H1 (cell line): ENCODE measurements at regions not wholly inside any gene's neighbourhood (a gene's known extent, or its start where the extent isn't known, plus 50 kb on each side); places are given as distances from the start of the nearest gene placed in this dataset.
A peak's percentile ranks its signal among the peaks of the same experiment; 100 is the strongest.

Experiments used
- CTCF ChIA-PET: fragments of 300-600 bp; sonication (Branson Sonifier 250); formaldehyde crosslinking; loops from one replicate; lab custom pipeline; 2021; ENCODE audit not compliant: partially characterized antibody; lab: Charles Lee
- POLR2A ChIA-PET: fragments of 300-600 bp; sonication (Branson Sonifier 250); formaldehyde crosslinking; loops from one replicate; lab custom pipeline; 2021; ENCODE audit warnings: inconsistent platforms; ENCODE audit not compliant: partially characterized antibody; lab: Charles Lee
- DNase-seq, 2 experiments: peaks; one replicate each; pipeline versions ENCODE4 v3.0.0 to v3.0.0-alpha.2; 2010 to 2022; ENCODE audit warnings: low spot score in 2 of 2, low read depth in 1 of 2, mixed read lengths in 1 of 2
- FAIRE-seq: peaks from 2 replicates; lab custom pipeline; 2011; peaks lifted over from hg19 to GRCh38; lab: Jason Lieb, UNC
- H2AFZ ChIP-seq: 2 replicates; pipeline ENCODE4 v1.8.1; 2012; ENCODE audit warnings: low read length, inconsistent platforms
- H2AK5ac ChIP-seq: 2 replicates; pipeline ENCODE4 v1.6.1; 2013; ENCODE audit warnings: low read depth, low read length
- H2BK120ac ChIP-seq: replicated peaks from 2 replicates; pipeline ENCODE3; 2013; ENCODE audit warnings: low read depth, low read length, inconsistent platforms
- H2BK12ac ChIP-seq: 2 replicates; pipeline ENCODE4 v1.6.1; 2013; ENCODE audit warnings: low read depth, low read length
- H2BK15ac ChIP-seq: 2 replicates; pipeline ENCODE4 v1.6.1; 2013; ENCODE audit warnings: low read length
- H2BK20ac ChIP-seq: 2 replicates; pipeline ENCODE4 v1.6.1; 2013; ENCODE audit warnings: low read length
- H2BK5ac ChIP-seq: 2 replicates; pipeline ENCODE4 v1.6.1; 2013; ENCODE audit warnings: low read depth, low read length
- H3K14ac ChIP-seq: 2 replicates; pipeline ENCODE4 v1.6.1; 2013; ENCODE audit warnings: inconsistent platforms; ENCODE audit not compliant: insufficient read length
- H3K18ac ChIP-seq: 2 replicates; pipeline ENCODE4 v1.6.1; 2013; ENCODE audit warnings: low read length; ENCODE audit errors: extremely low read depth
- H3K23ac ChIP-seq: 2 replicates; pipeline ENCODE4 v1.6.1; 2013; ENCODE audit warnings: inconsistent platforms; ENCODE audit not compliant: insufficient read length
- H3K23me2 ChIP-seq: 2 replicates; pipeline ENCODE4 v1.6.1; 2013; ENCODE audit warnings: low read depth, low read length
- H3K27ac ChIP-seq: 2 replicates; pipeline ENCODE4 v1.6.1; 2011; ENCODE audit warnings: low read depth, low read length, inconsistent platforms
- H3K27me3 ChIP-seq, 4 experiments: replicated peaks in 1 of 4; 1 replicate in 1 of 4; 2 replicates in 3 of 4; pipeline versions ENCODE4 v1.6.1 to v1.8.1; 2011 to 2013; ENCODE audit warnings: low read length in 3 of 4, mild to moderate bottlenecking in 3 of 4, inconsistent platforms in 2 of 4, mixed read lengths in 2 of 4, moderate library complexity in 1 of 4; ENCODE audit not compliant: control insufficient read depth in 3 of 4, insufficient read depth in 3 of 4; ENCODE audit errors: extremely low read depth in 1 of 4
- H3K36me3 ChIP-seq, 4 experiments: 2 replicates each; pipeline versions ENCODE4 v1.6.1 to v1.8.1; 2011 to 2013; ENCODE audit warnings: mild to moderate bottlenecking in 4 of 4, low read length in 3 of 4, moderate library complexity in 2 of 4, control low read depth in 1 of 4, inconsistent platforms in 1 of 4; ENCODE audit not compliant: insufficient read depth in 4 of 4, control insufficient read depth in 2 of 4
- H3K4ac ChIP-seq: replicated peaks from 2 replicates; pipeline ENCODE3; 2013; ENCODE audit warnings: low read length, low read depth, mixed read lengths, inconsistent platforms; ENCODE audit not compliant: insufficient read length
- H3K4me1 ChIP-seq, 4 experiments: replicated peaks in 1 of 4; 1 replicate in 1 of 4; 2 replicates in 3 of 4; pipeline versions ENCODE4 v1.6.1 to v1.8.1; 2011 to 2013; ENCODE audit warnings: low read length in 3 of 4, inconsistent platforms in 2 of 4, mixed read lengths in 1 of 4; ENCODE audit not compliant: insufficient read depth in 4 of 4, control insufficient read depth in 3 of 4
- H3K4me2 ChIP-seq, 2 experiments: 2 replicates each; pipeline versions ENCODE4 v1.6.1 to v1.8.1; 2011 to 2013; ENCODE audit warnings: low read depth in 2 of 2, low read length in 2 of 2, control low read depth in 1 of 2, inconsistent platforms in 1 of 2, mild to moderate bottlenecking in 1 of 2; ENCODE audit not compliant: insufficient read depth in 1 of 2
- H3K4me3 ChIP-seq, 4 experiments: fragments of 200-600, 300-600 bp in 1 of 4; sonication (generic), shearing (Covaris generic), sonication (Bioruptor Twin) in 1 of 4; 2 replicates each; pipeline versions ENCODE4 v1.5.1 to v1.8.1; 2011 to 2016; ENCODE audit warnings: low read length in 4 of 4, low read depth in 3 of 4, control low read depth in 2 of 4, inconsistent platforms in 2 of 4, mild to moderate bottlenecking in 2 of 4, mixed read lengths in 1 of 4, moderate library complexity in 1 of 4; ENCODE audit not compliant: insufficient read depth in 2 of 4; ENCODE audit errors: extremely low read depth in 1 of 4
- H3K56ac ChIP-seq: replicated peaks from 2 replicates; pipeline ENCODE3; 2013; ENCODE audit warnings: low read depth, mild to moderate bottlenecking, mixed read lengths, low read length, inconsistent platforms; ENCODE audit not compliant: insufficient read length
- H3K79me1 ChIP-seq: 2 replicates; pipeline ENCODE4 v1.6.1; 2013; ENCODE audit warnings: low read depth, low read length, control low read depth
- H3K79me2 ChIP-seq, 2 experiments: 2 replicates each; pipeline versions ENCODE4 v1.6.1 to v1.8.1; 2012 to 2013; ENCODE audit warnings: low read length in 2 of 2, mild to moderate bottlenecking in 2 of 2, inconsistent platforms in 1 of 2; ENCODE audit not compliant: insufficient read depth in 2 of 2, control insufficient read depth in 1 of 2
- H3K9ac ChIP-seq, 4 experiments: replicated peaks in 1 of 4; 1 replicate in 1 of 4; 2 replicates in 3 of 4; pipeline versions ENCODE4 v1.6.1 to v1.8.1; 2011 to 2013; ENCODE audit warnings: low read depth in 3 of 4, low read length in 3 of 4, control low read depth in 2 of 4, mild to moderate bottlenecking in 2 of 4, moderate library complexity in 2 of 4, inconsistent platforms in 1 of 4; ENCODE audit errors: extremely low read depth in 1 of 4
- H3K9me3 ChIP-seq, 2 experiments: 2 replicates each; pipeline versions ENCODE4 v1.6.1 to v1.8.1; 2012 to 2013; ENCODE audit warnings: mild to moderate bottlenecking in 2 of 2, moderate library complexity in 2 of 2, control low read depth in 1 of 2, inconsistent platforms in 1 of 2, low read depth in 1 of 2, low read length in 1 of 2, mixed read lengths in 1 of 2; ENCODE audit not compliant: insufficient read depth in 2 of 2
- H4K20me1 ChIP-seq, 2 experiments: replicated peaks in 1 of 2; 2 replicates each; pipeline versions ENCODE3 to v1.8.1; 2011 to 2013; ENCODE audit warnings: inconsistent platforms in 2 of 2, low read length in 2 of 2, mild to moderate bottlenecking in 1 of 2; ENCODE audit not compliant: insufficient read depth in 2 of 2, control insufficient read depth in 1 of 2
- H4K5ac ChIP-seq: 2 replicates; pipeline ENCODE4 v1.6.1; 2013; ENCODE audit warnings: low read length, low read depth, mixed read lengths, inconsistent platforms; ENCODE audit not compliant: insufficient read length
- H4K8ac ChIP-seq: 2 replicates; pipeline ENCODE4 v1.8.0; 2013; ENCODE audit warnings: mild to moderate bottlenecking, moderate library complexity, low read length, inconsistent platforms; ENCODE audit not compliant: insufficient read depth; ENCODE audit errors: extremely low read depth
- H4K91ac ChIP-seq: replicated peaks from 2 replicates; pipeline ENCODE3; 2013; ENCODE audit warnings: low read length, mixed read lengths, inconsistent platforms; ENCODE audit not compliant: insufficient read length
- BRCA1 ChIP-seq: IDR thresholded peaks from 2 replicates; pipeline ENCODE4 v1.6.1; 2012; ENCODE audit warnings: low read depth, low read length, improper control_type of control experiment
- CBX8 ChIP-seq: fragments of 300-800, 300-1000 bp; sonication (generic); IDR thresholded peaks from 2 replicates; pipeline ENCODE4 v1.7.1; 2016; ENCODE audit warnings: low read depth, low read length, borderline replicate concordance
- CHD2 ChIP-seq: IDR thresholded peaks from 2 replicates; pipeline ENCODE4 v1.6.1; 2012; ENCODE audit warnings: low read length, improper control_type of control experiment
- E2F6 ChIP-seq: IDR thresholded peaks from 2 replicates; pipeline ENCODE4 v1.6.1; 2012; ENCODE audit warnings: inconsistent platforms
- HDAC6 ChIP-seq: IDR thresholded peaks from one replicate; pipeline ENCODE4 v1.7.1; 2012; ENCODE audit warnings: low read depth, mild to moderate bottlenecking, inconsistent platforms, low read length, moderate library complexity
- MAFK ChIP-seq: IDR thresholded peaks from 2 replicates; pipeline ENCODE4 v1.6.1; 2012; ENCODE audit warnings: low read depth, mild to moderate bottlenecking, improper control_type of control experiment, low read length
- PHF8 ChIP-seq: fragments of 200-600 bp; sonication (generic); conservative IDR thresholded peaks from 2 replicates; pipeline ENCODE4 v1.7.1; 2012; ENCODE audit warnings: low read depth, mild to moderate bottlenecking, inconsistent platforms, low read length, moderate library complexity
- POLR2A ChIP-seq, 2 experiments: IDR thresholded peaks; 1 replicate in 1 of 2; 2 replicates in 1 of 2; pipeline ENCODE4 v1.6.1; 2011; ENCODE audit warnings: low read depth in 2 of 2, low read length in 2 of 2, mild to moderate bottlenecking in 2 of 2; ENCODE audit errors: control extremely low read depth in 1 of 2
- POLR2AphosphoS5 ChIP-seq: IDR thresholded peaks from 2 replicates; pipeline ENCODE4 v1.6.1; 2011; ENCODE audit warnings: low read depth, low read length
- RNF2 ChIP-seq: fragments of 200-900, 300-1000 bp; sonication (generic); IDR thresholded peaks from 2 replicates; pipeline ENCODE4 v1.7.1; 2016; ENCODE audit warnings: borderline replicate concordance, low read depth, mild to moderate bottlenecking, antibody characterized with exemption, low read length; ENCODE audit not compliant: poor library complexity, severe bottlenecking; ENCODE audit errors: missing control alignments
- SIRT6 ChIP-seq: IDR thresholded peaks from one replicate; pipeline ENCODE4 v1.7.1; 2012; ENCODE audit warnings: low read length, inconsistent platforms
- SP2 ChIP-seq: IDR thresholded peaks from 2 replicates; pipeline ENCODE4 v1.6.1; 2012; ENCODE audit warnings: mild to moderate bottlenecking, low read length, inconsistent platforms
- TEAD4 ChIP-seq: IDR thresholded peaks from 2 replicates; pipeline ENCODE4 v1.6.1; 2012; ENCODE audit warnings: low read depth, low read length, inconsistent platforms, mixed read lengths
- ZNF274 ChIP-seq: IDR thresholded peaks from 2 replicates; pipeline ENCODE4 v1.7.0; 2012; ENCODE audit warnings: low read length, borderline replicate concordance; ENCODE audit errors: extremely low read depth
- WGBS, 2 experiments: shearing (Covaris generic) in 1 of 2; methylation state at CpG; one replicate each; pipeline versions ENCODE4 v1.1.6 to v1.1.7; 2013 to 2015; ENCODE audit warnings: low lambda C conversion rate in 2 of 2, mixed read lengths in 2 of 2, inconsistent platforms in 1 of 2, low coverage in 1 of 2, missing lambda C conversion rate in 1 of 2; ENCODE audit not compliant: insufficient replicate concordance in 2 of 2, insufficient coverage in 1 of 2, insufficient read length in 1 of 2; ENCODE audit errors: extremely low coverage in 1 of 2, missing lambda C conversion rate in 1 of 2; 5-methylcytosine and 5-hydroxymethylcytosine counted together

GRCh38 chr7:23895666-23896096 lies 185.7 kb downstream of the STK31 start:
- Histone ChIP-seq H4K5ac (no peak overlapping the region), H4K20me1 (no peaks in the 10 kb centered on the region), H3K23ac (no peak overlapping the region), H3K56ac (no peak overlapping the region), H2BK20ac (no peak overlapping the region), H3K4me2 (no peak overlapping the region), H3K23me2 (no peaks in the 10 kb centered on the region), H3K79me2 (no peaks in the 10 kb centered on the region), H2BK15ac (no peak overlapping the region), H3K9ac (no peak overlapping the region), H3K36me3 (no peaks in the 10 kb centered on the region), H2BK5ac (no peak overlapping the region), H4K91ac (no peak overlapping the region), H3K14ac (no peak overlapping the region), H3K4me3 (no peak overlapping the region), H4K8ac (no peak overlapping the region), H3K9me3 (no peaks in the 10 kb centered on the region), H2AK5ac (no peak overlapping the region), H2AFZ (peak overlapping the region; percentile 81; the same call in 1 of the 2 replicates), H3K4me1 (peaks cover 0 to 3% (median 0%) of the 10 kb centered on the region in 4 experiments; a peak in 2 of 7 replicates), H2BK120ac (no peak overlapping the region), H3K27ac (no peak overlapping the region), H3K4ac (no peak overlapping the region), H2BK12ac (no peak overlapping the region), H3K79me1 (no peaks in the 10 kb centered on the region), H3K27me3 (no peaks in the 10 kb centered on the region), H3K18ac (no peak overlapping the region)
- DNase-seq (no peak), FAIRE-seq (no peak)
- CTCF ChIA-PET, result interaction anchor here (0.5 to 2.0 kb wide), 4 partner anchors 9 to 394 kb away, joined by 3 to 7 read pairs (median 4); no protein-coding TSS in a partner anchor
- 86% methylated on average over 6 of the region's 6 CpGs; no CpG with 5 or more reads in 1 of the 2 experiments for WGBS, 2 experiments
- POLR2A ChIA-PET, result interaction anchor here (0.6 kb wide), 1 partner anchor 652 kb away, joined by 3 read pairs; no protein-coding TSS in a partner anchor
- TF ChIP-seq POLR2A (IDR thresholded peaks at IDR 0.05; ENCODE audit: control extremely low read depth in 1 of 2, low read depth in 2 of 2, low read length in 2 of 2) (no peak), HDAC6 (no peak), MAFK (no peak), POLR2AphosphoS5 (no peak), ZNF274 (no peak), E2F6 (no peak), CBX8 (no peak), PHF8 (no peak), SP2 (no peak), BRCA1 (no peak), TEAD4 (no peak), SIRT6 (no peak), RNF2 (no peak), CHD2 (no peak)
